ENCODE measurements at regions not wholly inside any gene's neighbourhood (a gene's known extent, or its start where the extent isn't known, plus 50 kb on each side); places are given as distances from the start of the nearest gene placed in this dataset.

DNA sequence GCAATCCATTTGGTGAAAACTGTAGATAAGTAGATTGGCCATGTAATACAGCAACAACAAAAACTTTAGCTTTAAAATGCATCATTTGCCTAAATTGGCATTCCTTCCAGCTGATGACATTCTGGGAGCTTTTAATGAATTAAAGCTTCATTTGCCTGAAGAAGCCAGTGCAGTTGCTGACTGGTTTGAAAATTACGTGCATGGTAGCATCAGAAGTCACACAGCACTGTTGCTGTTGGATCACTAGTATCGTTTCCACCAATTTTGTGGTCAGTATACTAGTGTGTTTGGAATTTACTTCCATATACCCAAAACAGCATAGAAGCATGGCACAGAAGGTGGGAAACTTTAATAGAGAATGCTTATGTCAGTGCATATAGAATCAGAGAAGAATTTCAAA lies 194.9 kb downstream of the ETV1 start:
- ATAC-seq = no peak

DNA sequence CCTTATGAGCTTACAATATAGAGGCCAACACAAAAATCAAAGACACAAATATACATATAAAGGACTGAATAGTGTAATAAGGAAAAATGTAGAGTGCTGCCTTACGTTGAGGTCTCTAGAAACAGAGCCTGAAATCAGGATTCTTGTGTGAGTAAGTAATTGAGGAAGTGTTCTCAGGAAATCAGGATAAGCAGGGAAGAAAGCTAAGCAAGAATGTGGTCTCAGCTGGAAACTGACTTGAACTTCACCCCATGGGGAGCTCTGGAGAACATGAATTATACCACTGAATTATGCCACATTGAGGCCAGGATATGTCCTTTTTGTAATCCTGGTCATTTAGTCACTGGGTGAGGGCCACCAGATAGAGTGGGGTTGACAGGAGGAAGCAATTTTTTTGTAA lies 191.9 kb downstream of the ETV1 start:
- Histone ChIP-seq H3K4me3 (no peak overlapping the region), H3K36me3 (no peaks in the 10 kb centered on the region), H3K27me3 (no peaks in the 10 kb centered on the region), H3K27ac (no peak overlapping the region), H3K9me3 (no peaks in the 10 kb centered on the region), H3K4me1 (no peaks in the 10 kb centered on the region)
- WGBS, 2 donors = 49 to 56% methylated on average over 1 of the region's 1 CpG
- ATAC-seq (no peak), DNase-seq (no peak)
- TF ChIP-seq, protein P1, sequence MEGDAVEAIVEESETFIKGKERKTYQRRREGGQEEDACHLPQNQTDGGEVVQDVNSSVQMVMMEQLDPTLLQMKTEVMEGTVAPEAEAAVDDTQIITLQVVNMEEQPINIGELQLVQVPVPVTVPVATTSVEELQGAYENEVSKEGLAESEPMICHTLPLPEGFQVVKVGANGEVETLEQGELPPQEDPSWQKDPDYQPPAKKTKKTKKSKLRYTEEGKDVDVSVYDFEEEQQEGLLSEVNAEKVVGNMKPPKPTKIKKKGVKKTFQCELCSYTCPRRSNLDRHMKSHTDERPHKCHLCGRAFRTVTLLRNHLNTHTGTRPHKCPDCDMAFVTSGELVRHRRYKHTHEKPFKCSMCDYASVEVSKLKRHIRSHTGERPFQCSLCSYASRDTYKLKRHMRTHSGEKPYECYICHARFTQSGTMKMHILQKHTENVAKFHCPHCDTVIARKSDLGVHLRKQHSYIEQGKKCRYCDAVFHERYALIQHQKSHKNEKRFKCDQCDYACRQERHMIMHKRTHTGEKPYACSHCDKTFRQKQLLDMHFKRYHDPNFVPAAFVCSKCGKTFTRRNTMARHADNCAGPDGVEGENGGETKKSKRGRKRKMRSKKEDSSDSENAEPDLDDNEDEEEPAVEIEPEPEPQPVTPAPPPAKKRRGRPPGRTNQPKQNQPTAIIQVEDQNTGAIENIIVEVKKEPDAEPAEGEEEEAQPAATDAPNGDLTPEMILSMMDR (IDR thresholded peaks at IDR 0.05) = no peak
- intact Hi-C loops (cut with DNase I) = no loop called here

More for the DNA sequence above, 194.9 kb downstream of the ETV1 start:
- Histone ChIP-seq H3K27me3 (no peaks in the 10 kb centered on the region), H3K4me1 (no peaks in the 10 kb centered on the region), H3K27ac (no peak overlapping the region), H3K9me3 (no peaks in the 10 kb centered on the region), H3K4me3 (no peak overlapping the region), H3K36me3 (no peaks in the 10 kb centered on the region)
- DNase-seq = no peak
- 88 to 94% methylated on average over 2 of the region's 2 CpGs for WGBS, 2 donors
- TF ChIP-seq, protein P1 (IDR thresholded peaks at IDR 0.05) = no peak
- intact Hi-C loops (cut with DNase I) = no loop called here

DNA sequence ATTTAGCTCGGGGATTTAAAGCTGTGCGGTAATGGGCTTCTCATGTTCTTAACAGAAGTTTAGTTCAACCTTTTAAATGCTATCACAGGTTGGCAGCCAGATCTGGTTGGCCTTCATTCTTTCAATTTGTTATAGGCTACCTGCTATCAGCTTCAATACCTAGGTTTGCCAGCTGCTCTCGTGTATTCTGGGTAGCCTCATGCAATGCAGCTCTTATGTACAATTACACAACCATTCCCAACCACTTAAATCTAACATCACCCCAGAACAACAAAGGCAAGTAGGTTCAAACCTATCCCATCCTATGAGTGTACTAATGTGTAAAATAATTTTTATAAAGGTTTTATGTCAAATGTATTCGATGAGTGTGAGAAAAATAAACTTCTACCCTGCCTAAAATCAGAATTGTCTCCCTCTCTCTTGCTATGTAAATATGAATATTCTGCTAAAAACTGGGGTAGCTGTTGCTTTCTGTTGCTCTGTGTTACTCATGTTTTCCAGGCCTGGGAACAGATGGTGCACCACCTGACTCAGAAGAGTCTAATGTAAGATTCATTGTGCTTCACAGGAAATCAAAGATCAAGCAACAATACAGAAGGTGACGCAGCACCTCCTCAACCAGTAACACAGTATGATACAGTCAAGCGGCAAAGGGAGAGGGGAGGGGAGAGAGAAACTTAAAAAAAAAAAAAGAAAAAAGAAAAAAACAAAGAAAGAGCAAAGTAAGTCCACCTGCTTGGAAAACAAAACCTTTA lies 188.6 kb downstream of the ETV1 start:
- H3K36me3 ChIP-seq = no peaks in the 10 kb centered on the region
- H3K4me3 ChIP-seq = no peak overlapping the region
- H3K27me3 ChIP-seq = no peaks in the 10 kb centered on the region
- DNase-seq = no peak
- no peak for ATAC-seq
- intact Hi-C loops (cut with DNase I) = no loop called here
- H3K9me3 ChIP-seq = no peaks in the 10 kb centered on the region
- H3K4me1 ChIP-seq = no peaks in the 10 kb centered on the region
- no peak overlapping the region for H3K27ac ChIP-seq
- WGBS, 2 donors = 77 to 79% methylated on average over 6 of the region's 6 CpGs
- TF ChIP-seq, protein P1 (IDR thresholded peaks at IDR 0.05) = no peak

DNA sequence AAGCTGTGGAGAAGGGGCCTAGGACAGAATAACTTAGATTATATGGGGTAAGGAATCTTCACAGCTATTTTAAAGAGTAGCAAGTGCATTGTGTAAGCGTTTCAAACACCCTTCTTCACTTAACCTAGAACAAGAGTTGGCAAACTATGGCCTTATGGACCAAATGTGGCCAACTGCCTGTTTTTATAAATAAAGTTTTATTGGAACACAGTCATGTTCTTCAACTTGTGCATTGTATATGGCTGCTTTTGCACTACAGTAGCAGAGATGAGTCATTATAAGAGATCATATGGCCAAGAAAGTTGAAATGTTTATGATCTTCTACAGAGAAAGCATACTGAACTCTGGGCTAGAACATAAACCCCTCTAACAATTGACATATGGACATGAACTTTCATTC lies 187.8 kb downstream of the ETV1 start:
- TF ChIP-seq, protein P1 (IDR thresholded peaks at IDR 0.05) = no peak
- Histone ChIP-seq H3K4me1 (no peaks in the 10 kb centered on the region), H3K27me3 (no peaks in the 10 kb centered on the region), H3K27ac (no peak overlapping the region), H3K9me3 (no peaks in the 10 kb centered on the region), H3K36me3 (no peaks in the 10 kb centered on the region), H3K4me3 (no peak overlapping the region)
- intact Hi-C loops (cut with DNase I) = no loop called here
- DNase-seq (no peak), ATAC-seq (no peak)
- 79 to 94% methylated on average over 1 of the region's 1 CpG for WGBS, 2 donors

Data from heart right ventricle (tissue), 16 donors.